DMS53 treated with DMSO at 0.1 percent for 48 hours (cell line): ENCODE measurements at regions not wholly inside any gene's neighbourhood (a gene's known extent, or its start where the extent isn't known, plus 50 kb on each side); places are given as distances from the start of the nearest gene placed in this dataset.
"Not testable (repeated sequence)": the region's sequence is repeated elsewhere in the genome, so short reads cannot be mapped to it uniquely, and the experiment has no call there.

Source experiments
- DNase-seq: peaks from one replicate; lab custom pipeline; 2025; ENCODE audit not compliant: unreplicated experiment; lab: John Stamatoyannopoulos, UW

GRCh38 chr15:77944002-77944867 is 133.3 kb downstream of the TBC1D2B start:
- peak; percentile 59 for DNase-seq

- DNase-seq: no peak
These were observed 134.8 kb downstream of the TBC1D2B start for GRCh38 chr15:77942611-77943211.

- DNase-seq: not testable (repeated sequence)
These were observed 136.3 kb downstream of the TBC1D2B start for GRCh38 chr15:77941090-77941827.

GRCh38 chr15:77940381-77940947 is 137.0 kb downstream of the TBC1D2B start:
- no peak for DNase-seq

GRCh38 chr15:77939851-77940250 is 137.7 kb downstream of the TBC1D2B start:
- DNase-seq: no peak

GRCh38 chr15:77939026-77939425 is 138.5 kb downstream of the TBC1D2B start:
- DNase-seq: not testable (repeated sequence)

GRCh38 chr15:77938546-77938945 is 139.0 kb downstream of the TBC1D2B start:
- not testable (repeated sequence) for DNase-seq

GRCh38 chr15:77936567-77936966 is 140.9 kb downstream of the TBC1D2B start:
- not testable (repeated sequence) for DNase-seq

- not testable (repeated sequence) for DNase-seq
These were observed 143.0 kb downstream of the TBC1D2B start for GRCh38 chr15:77934516-77934915.

- not testable (repeated sequence) for DNase-seq
These were observed 146.6 kb downstream of the TBC1D2B start for GRCh38 chr15:77930907-77931306.

GRCh38 chr15:77930490-77930889 is 147.0 kb downstream of the TBC1D2B start:
- not testable (repeated sequence) for DNase-seq

GRCh38 chr15:77926789-77927188 is 150.7 kb downstream of the TBC1D2B start:
- DNase-seq: not testable (repeated sequence)

GRCh38 chr15:77926296-77926695 is 151.2 kb downstream of the TBC1D2B start:
- DNase-seq: not testable (repeated sequence)

- not testable (repeated sequence) for DNase-seq
These were observed 152.4 kb downstream of the TBC1D2B start for GRCh38 chr15:77925101-77925500.

- DNase-seq: no peak
These were observed 155.8 kb downstream of the TBC1D2B start for GRCh38 chr15:77921664-77922063.

- not testable (repeated sequence) for DNase-seq
These were observed 160.4 kb downstream of the TBC1D2B start for GRCh38 chr15:77916966-77917635.

GRCh38 chr15:77915961-77916330 is 161.6 kb downstream of the TBC1D2B start:
- DNase-seq: not testable (repeated sequence)

GRCh38 chr15:77915261-77915960 is 162.1 kb downstream of the TBC1D2B start:
- DNase-seq: no peak

- DNase-seq: not testable (repeated sequence)
These were observed 163.0 kb downstream of the TBC1D2B start for GRCh38 chr15:77914531-77914930.
